GM18867 (cell line): ENCODE measurements at regions not wholly inside any gene's neighbourhood (a gene's known extent, or its start where the extent isn't known, plus 50 kb on each side); places are given as distances from the start of the nearest gene placed in this dataset.

ENCODE experiments used
- ATAC-seq: cut with Tn5 transposase; IDR thresholded peaks from one replicate; pipeline ENCODE4 v1.9.1; 2021; ENCODE audit warnings: mild to moderate bottlenecking, moderate library complexity; ENCODE audit not compliant: unreplicated experiment

- no peak for ATAC-seq
Measured at GRCh38 chr20:11604339-11604738, 313.4 kb upstream of the BTBD3 start.

DNA sequence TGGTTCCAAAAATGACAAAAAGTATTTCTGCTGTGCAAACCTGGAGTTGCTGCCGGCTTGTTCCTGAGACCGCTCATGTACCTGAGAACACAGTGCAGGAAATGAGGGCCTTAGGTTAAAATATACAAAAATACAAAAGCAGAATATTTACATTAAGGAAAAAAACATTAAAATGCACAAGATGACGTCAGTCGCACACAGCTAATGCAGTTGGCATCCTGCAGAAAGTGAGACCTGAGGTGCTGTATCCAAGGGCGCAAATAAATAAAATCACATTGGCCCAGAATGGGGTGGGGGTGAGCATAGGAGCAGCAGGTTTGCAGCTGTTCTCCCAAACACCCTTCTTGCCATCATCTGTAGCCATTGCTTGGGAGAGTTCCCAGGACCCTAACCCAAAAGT is 310.6 kb upstream of the BTBD3 start:
- ATAC-seq = no peak

DNA sequence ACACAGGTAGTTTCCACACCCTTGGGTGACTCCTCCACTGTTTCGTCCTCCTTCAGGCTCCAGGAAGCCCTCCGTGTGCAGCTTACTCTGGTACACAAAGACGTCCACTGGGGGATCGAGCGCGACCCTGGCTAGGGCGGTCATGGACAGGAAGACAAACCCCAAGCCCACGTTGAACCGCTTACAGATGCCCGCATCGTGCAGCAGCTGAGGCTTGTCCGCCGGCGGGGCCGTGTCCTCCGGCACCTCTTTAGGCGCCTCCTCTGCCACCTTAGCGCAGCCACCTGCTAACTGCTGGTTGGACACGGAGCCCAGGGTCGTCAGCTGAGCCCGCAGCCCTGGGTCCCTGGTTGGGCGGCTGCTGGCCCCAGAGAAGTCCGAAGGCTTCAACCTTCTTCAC is 309.0 kb upstream of the BTBD3 start:
- ATAC-seq = no peak

DNA sequence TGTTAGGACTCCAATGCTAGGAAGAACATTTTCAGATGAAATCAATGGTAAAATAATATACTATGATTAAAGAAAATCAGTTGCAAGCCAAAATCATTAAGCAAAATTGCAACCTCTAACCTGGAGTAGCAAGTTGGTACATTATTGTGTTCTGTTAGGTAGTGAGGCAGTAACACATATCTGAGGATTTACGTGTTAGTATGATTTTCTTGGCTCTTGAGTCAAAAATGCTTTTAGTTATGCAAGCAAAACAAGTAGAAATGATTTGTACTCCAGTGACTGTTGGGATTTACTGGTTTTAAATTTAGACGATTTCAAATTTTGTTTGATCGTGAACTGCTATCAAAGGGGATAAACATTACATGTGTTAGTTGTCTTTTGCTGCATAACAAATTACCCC is 293.0 kb upstream of the BTBD3 start:
- ATAC-seq = no peak

DNA sequence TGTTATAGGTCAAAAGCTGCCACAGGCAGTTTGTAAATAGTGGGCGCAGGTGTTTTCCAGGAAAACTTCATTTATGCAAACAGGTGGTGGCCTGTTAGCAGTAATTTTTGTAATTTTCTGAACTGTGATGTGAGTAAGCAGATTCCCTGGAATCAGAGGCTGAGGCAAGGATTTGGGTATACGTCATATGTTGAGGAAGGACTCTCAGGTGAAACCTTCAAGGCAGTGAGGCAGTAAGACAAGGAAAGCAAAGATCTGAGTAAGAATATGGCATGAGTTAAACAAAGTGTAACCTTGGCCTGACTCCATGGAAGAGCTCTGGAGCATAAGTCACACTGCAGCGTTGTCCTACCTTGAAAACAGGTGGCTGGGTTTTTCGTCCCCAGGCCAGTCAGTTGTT is 291.1 kb upstream of the BTBD3 start:
- no peak for ATAC-seq

DNA sequence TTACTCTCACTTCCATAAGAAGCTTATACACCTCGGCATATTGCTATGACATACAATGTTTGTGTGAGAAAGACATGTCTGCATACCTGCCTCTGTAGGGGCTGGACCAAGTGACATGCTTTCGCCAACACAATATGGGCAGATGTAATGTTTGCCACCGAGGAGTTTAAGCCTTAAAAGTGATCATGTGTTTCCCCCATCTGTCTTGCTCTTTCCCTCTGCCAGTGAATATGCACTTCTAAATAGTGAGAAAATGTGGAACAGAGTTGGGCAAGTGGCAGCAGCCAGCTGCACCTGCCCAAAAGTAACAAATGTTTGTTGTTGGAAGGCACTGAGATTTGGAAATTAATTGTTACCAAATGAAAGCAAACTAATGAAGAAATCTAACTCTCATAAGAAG is 274.8 kb upstream of the BTBD3 start:
- no peak for ATAC-seq

DNA sequence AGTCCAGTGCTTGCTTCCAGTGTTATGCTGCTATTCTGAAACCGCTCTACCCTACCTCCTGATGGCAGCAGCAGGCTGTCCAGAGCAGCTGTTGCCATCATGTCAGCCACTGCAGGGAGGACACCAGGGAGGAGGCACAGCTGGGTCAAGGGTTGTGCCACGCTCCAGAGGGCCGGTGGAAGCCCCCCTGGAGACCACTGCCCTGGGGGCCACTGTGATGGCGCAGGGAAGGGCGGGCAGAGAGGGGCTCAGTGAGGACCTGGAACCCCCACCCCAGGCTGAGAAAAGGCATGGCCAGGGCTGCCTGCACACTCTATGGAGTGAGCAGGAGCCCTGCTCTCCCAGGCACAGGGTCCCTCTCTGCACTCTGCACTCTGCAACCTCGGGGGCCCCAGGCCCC is 271.3 kb upstream of the BTBD3 start:
- ATAC-seq = no peak

DNA sequence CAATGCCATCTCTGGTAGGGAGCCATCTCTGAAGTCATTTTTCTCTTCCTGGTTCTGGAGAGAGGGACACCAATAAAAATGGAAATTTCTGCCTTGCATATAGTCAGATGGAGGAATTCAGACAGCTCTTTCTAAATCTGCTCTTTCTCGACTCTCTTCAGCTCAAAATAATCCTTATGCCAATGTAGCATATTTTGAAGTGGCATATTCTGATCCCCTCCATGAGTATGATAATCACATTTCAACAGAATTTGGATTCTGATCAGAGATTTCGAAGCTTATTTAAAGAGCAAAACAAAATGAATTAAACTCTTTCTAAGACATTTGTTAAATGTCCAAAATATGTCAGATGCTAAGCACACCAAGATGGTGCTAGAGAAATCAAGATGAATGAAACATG is 267.1 kb upstream of the BTBD3 start:
- no peak for ATAC-seq

- no peak for ATAC-seq
Measured at GRCh38 chr20:11651138-11651537, 266.6 kb upstream of the BTBD3 start.

- no peak for ATAC-seq
Measured at GRCh38 chr20:11651647-11652046, 266.0 kb upstream of the BTBD3 start.

DNA sequence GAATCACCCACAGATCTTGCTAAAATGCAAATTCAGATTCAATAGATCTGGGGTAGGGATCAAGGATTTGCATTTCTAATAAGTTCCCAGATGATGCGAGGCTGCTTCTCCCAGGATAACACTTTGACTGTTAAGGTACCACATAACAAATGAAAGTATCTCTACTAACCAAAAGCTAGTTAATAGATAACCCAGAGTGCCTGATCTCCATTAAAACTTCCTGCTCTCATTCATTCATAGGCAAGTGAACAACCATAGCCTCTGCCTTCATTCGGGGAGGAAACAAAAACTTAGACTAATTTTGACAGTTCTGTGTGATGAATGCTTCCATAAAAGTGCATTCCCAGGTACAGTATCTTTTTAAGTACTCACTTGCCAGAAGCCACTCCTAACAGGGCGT is 265.6 kb upstream of the BTBD3 start:
- ATAC-seq = no peak

GRCh38 chr20:11654766-11655165 is 262.9 kb upstream of the BTBD3 start:
- no peak for ATAC-seq

DNA sequence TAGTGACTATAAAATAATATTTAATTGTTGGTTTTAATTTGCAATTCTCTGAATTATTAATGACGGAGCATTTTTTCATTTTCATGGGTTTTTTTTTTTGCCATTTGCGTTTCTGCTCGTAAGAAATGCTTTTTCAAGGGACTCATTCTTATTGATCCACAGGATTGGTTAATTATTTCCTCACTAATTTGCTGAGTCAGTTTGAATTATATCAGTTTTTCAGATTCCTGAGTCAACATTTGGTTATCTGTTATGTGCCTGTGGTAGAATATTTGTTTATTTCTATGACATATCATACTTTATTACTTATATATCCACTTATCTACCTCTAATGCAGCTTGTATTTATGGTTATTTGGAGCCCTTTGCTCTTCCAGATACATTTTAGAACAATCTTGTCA is 257.0 kb upstream of the BTBD3 start:
- no peak for ATAC-seq

- no peak for ATAC-seq
Measured at GRCh38 chr20:11671015-11671511, 246.6 kb upstream of the BTBD3 start.

GRCh38 chr20:11672959-11673358 is 244.7 kb upstream of the BTBD3 start:
- ATAC-seq = no peak

GRCh38 chr20:11675920-11676629 is 241.6 kb upstream of the BTBD3 start:
- no peak for ATAC-seq

GRCh38 chr20:11676630-11677287 is 240.9 kb upstream of the BTBD3 start:
- ATAC-seq = no peak

DNA sequence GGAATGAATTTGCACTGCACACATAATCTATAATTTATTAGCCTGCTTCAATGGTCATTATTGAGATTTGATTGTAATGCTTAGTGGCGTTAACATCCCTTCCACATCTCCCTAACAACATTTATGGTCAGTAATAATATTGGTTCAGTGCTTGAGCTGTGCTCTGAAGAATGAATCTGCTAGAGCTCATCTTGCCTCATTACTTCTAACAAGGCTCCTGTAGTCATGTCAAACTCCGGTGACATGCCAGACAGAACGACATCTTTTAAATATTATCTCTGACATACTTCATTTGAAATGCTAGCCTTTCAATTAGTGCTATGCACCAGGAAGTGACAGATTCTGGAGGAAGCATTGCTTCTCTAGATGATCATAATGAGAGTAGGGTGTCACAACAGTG is 240.3 kb upstream of the BTBD3 start:
- ATAC-seq = no peak

DNA sequence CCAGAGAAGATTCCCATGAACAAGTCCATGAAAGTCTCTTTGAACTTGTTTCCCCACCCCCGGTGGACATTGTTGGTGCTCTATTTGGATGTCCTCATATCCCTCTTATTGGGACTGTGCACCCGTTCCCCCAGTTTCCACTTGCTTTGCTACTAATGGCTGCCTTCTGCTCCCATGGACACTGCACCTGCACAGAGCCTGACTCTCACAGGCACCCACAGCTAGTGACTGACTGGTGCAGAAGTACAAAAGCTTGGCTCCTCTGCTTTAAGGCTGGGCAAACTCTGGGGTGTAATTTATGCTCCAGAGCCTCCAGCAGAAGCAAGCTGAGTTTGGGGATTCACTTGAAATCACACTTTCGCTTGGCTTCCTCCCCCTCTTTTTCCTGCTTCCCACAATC is 239.9 kb upstream of the BTBD3 start:
- no peak for ATAC-seq

- no peak for ATAC-seq
Measured at GRCh38 chr20:11682285-11682684, 235.4 kb upstream of the BTBD3 start.

DNA sequence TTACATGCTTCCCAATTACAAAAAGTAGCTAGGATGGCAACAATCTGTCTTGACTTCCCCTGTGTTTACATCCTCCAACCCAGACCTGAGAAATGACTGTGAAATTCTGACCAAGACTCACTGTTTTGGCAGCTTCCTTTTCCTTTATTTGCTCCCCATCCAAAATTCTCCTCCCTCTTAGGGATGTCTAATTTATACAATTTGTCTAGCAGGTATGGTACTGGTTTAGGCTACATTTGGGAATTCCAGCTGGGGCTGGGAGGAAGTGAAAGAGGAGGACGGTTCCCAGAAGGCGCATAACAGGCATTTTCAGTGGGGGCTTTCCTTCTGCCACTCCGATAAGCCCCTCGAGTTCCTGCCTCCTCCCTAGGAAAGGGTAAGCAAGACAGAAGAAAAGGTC is 231.5 kb upstream of the BTBD3 start:
- ATAC-seq = no peak

GRCh38 chr20:11686820-11687543 is 230.7 kb upstream of the BTBD3 start:
- no peak for ATAC-seq
